ENCODE measurements at regions not wholly inside any gene's neighbourhood (a gene's known extent, or its start where the extent isn't known, plus 50 kb on each side); places are given as distances from the start of the nearest gene placed in this dataset.

- TF ChIP-seq CTCF (IDR thresholded peaks at IDR 0.05; ENCODE audit: insufficient read depth, low read length, poor library complexity, severe bottlenecking) (no peak), EZH2phosphoT487 (conservative IDR thresholded peaks at IDR 0.05; ENCODE audit: low read length) (no peak)
Observed at GRCh38 chr4:110878413-110878812, 255.5 kb upstream of the PITX2 start.
